Transverse colon (tissue), 3 donors: ENCODE measurements at regions not wholly inside any gene's neighbourhood (a gene's known extent, or its start where the extent isn't known, plus 50 kb on each side); places are given as distances from the start of the nearest gene placed in this dataset.

ENCODE experiments used
- CTCF ChIP-seq, 5 experiments: fragments of 200-600 bp in 3 of 5; fragments of 450-650 bp in 2 of 5; sonication (generic) in 3 of 5; IDR thresholded peaks; 1 replicate in 2 of 5; 2 replicates in 3 of 5; pipeline ENCODE4 v1.5.1; 2016 to 2017; ENCODE audit warnings: antibody characterized with exemption in 5 of 5, inconsistent platforms in 3 of 5, mild to moderate bottlenecking in 2 of 5, moderate library complexity in 1 of 5
- EP300 ChIP-seq: sonication (generic); formaldehyde crosslinking; IDR thresholded peaks from one replicate; pipeline ENCODE4 v1.6.1; 2017; ENCODE audit warnings: antibody characterized with exemption, low read depth

- TF ChIP-seq CTCF (IDR thresholded peaks at IDR 0.05) (no peak), EP300 (no peak)
Observed at GRCh38 chr13:80901111-80901510, 560.2 kb upstream of the SPRY2 start.
